GM12865 (cell line): ENCODE measurements at regions not wholly inside any gene's neighbourhood (a gene's known extent, or its start where the extent isn't known, plus 50 kb on each side); places are given as distances from the start of the nearest gene placed in this dataset.

Experiments used
- DNase-seq: peaks from one replicate; pipeline ENCODE4 v3.0.0; 2010; ENCODE audit warnings: low read depth
- H3K4me3 ChIP-seq: 2 replicates; pipeline ENCODE4 v1.5.1; 2011; ENCODE audit warnings: mild to moderate bottlenecking, low read depth, low read length, control low read depth
- CTCF ChIP-seq: IDR thresholded peaks from 2 replicates; pipeline ENCODE4 v1.5.1; 2011; ENCODE audit warnings: low read length, control low read depth, low read depth, inconsistent platforms; ENCODE audit not compliant: insufficient read depth; ENCODE audit errors: missing control alignments

DNA sequence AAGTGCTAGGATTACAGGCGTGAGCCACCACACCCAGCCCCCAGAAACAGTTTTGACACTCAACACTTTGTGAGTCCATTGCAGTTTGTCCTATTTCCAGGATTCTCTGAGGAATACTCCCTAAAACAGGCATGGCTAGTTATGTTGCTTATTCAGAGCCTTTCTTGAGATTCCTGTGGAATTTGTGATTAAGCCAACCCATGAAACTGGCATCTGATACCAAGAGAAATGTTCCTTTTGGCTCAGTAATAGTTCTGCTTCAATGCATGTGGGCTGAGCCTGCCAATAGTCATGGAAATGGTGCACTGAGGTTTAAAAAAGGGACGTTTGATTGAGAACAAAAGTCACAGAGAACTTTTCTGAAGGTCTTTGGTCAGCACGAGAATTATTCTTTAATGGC is 241.7 kb downstream of the PPP1R2C start:
- no peak for DNase-seq
- TF ChIP-seq CTCF, result no peak

DNA sequence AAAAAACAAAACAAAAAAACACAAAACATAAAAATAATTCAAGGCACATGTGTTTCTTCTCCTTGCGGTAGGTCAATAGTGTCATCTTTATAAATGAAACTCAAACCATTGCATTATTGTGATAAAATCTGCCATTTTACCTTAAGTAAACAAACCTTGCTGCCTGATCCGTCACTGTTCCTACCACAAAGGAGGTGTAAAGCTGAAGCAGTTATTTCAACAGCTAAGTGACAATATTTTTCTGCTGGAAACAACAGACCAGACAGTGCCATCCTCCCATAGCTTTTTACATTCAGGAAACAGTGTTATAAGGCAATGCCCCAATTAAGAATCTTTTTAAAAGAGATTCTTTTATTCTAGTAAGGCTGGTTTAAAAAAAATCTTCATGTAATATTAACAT is 242.7 kb downstream of the PPP1R2C start:
- H3K4me3 ChIP-seq, result no peak overlapping the region
- TF ChIP-seq CTCF, result no peak
- no peak for DNase-seq

More for the DNA sequence above, 241.7 kb downstream of the PPP1R2C start:
- no peak overlapping the region for H3K4me3 ChIP-seq

DNA sequence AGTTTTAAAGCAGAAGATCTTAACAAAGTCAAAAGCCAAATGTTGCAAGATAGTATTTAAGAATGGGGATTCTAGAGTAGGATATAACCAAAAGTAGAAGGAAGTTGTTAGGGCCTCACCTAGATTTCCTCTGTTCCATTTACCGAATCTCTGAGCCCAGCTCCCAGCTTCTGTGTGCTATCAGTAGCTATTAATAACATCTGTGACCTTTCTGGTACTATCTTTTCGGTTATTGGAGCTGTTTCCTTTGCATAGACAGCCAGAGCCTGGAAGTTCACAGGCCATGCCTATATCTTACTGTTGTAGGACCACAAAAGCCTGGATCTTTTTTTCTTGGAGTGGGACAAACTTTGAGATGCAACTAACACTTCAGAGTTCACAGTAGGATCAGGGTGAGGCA is 244.2 kb downstream of the PPP1R2C start:
- no peak for TF ChIP-seq CTCF
- DNase-seq, result no peak
- no peak overlapping the region for H3K4me3 ChIP-seq

DNA sequence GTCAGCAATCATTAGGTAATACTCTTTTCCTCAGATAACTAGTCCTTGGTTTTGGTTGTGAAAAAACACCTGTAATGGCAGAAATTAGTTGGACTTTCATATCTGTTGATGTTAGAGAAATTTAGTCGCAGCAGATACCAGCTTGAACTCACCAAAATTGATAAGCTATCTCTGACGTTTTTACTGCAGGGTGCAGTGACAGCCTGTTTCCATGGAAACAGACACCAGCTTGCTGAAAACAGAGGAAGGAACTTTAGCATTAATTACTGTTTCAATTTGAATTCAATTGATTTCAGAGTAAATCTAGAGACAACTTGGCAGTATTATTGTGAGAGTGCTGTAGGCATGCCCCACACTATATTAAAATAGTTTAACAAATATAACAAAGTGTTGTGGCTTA is 246.5 kb downstream of the PPP1R2C start:
- H3K4me3 ChIP-seq, result no peak overlapping the region
- no peak for DNase-seq
- TF ChIP-seq CTCF, result no peak

- no peak for TF ChIP-seq CTCF
- no peak overlapping the region for H3K4me3 ChIP-seq
- no peak for DNase-seq
Observed at GRCh38 chrX:42530027-42530426, 247.9 kb downstream of the PPP1R2C start.

DNA sequence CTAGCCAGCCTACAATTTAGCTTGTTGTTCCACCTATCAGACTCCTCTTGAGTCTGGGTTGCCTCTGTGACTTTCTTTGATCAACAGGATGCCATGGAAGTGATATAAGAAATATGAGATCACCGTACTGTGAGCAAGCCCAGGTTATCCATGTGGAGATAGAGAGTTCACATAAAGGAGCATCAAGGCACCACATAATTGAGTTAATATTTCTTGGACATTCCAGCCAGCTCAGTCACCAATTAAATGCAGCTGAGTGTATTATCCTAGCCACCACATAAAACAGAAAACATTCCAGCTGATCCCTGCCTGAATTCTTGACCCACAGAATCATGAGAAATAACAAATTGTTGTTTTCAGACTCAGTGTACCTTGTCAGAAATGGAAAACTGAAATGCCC is 253.6 kb downstream of the PPP1R2C start:
- no peak overlapping the region for H3K4me3 ChIP-seq
- no peak for DNase-seq
- TF ChIP-seq CTCF, result no peak

DNA sequence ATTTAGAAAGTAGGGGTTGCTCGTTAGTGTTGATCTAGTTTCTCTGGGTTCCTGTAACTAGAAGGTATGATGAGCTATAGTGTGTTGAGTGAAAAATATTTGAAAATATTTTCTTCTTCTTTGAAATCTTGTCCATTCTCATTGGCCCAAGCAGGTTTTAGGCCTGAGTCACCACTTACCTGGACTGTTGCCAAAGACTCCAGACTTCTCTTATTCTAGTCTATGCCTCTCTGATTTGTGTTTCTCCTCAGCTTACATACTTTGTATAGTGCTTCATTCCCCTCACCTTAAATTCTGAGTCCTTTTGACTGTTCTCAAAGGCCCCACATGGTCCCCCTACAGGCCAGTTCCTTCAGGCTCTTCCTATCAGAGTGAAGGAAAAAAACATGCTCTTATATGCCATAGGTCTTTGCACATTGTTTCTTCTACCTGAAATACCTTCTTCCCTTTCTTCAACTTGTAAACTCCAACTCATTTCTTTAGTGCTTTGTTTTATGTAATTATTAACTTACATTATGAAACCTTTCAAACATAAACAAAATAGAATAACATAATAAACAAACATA is 258.2 kb downstream of the PPP1R2C start:
- DNase-seq, result no peak
- TF ChIP-seq CTCF, result no peak
- no peak overlapping the region for H3K4me3 ChIP-seq
